ENCODE measurements at regions not wholly inside any gene's neighbourhood (a gene's known extent, or its start where the extent isn't known, plus 50 kb on each side); places are given as distances from the start of the nearest gene placed in this dataset.

DNA sequence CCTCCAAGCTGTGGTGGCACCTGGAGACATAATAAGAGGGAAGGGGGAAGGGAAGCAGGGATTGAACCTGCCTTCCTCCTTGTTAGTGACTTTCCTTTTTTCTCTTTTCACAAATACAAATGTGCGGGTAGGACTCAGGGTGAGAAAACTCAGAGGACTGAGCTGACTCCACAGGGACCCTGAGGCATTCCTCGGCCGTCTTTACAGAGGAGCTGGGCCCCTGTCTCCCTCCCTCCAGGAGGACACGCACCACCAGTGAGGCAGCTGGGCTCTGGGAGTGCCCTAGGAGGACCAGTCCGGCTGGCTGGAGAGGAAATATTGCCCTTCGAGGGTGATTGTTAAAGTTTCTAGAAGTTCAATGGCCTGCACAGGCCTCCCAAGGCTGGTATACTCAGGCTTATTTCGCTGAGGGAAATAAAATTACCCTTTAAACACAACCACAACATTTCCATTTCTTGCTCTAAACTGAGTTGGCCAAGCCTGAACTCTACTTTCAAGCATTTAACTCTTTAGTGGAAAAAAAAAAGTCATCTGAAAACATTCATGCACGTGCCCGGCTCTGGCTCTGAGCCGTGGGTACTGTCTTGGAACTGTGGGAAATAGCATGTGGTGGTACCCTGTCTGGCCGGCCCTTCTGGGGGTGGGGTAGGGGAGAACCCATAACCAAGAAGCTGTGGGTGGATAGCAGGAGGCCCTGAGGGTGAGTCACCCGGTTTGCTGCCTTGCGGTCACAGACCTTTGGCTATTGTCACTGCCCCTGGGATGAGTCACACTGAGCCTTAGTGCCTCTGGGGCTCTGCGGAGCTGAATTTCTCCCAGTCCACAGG, 116.0 kb downstream of the COPS8 start:
- DNase-seq (ENCODE audit: low spot score) = no peak
- Mint-ChIP-seq H3K4me1 (ENCODE audit: unreplicated experiment) (peaks cover 10% of the 10 kb centered on the region), H3K36me3 (ENCODE audit: low read depth, unreplicated experiment) (no peaks in the 10 kb centered on the region), H3K4me3 (ENCODE audit: unreplicated experiment) (no peak overlapping the region), H3K27ac (ENCODE audit: unreplicated experiment) (no peak overlapping the region), H3K9me3 (ENCODE audit: unreplicated experiment) (no peaks in the 10 kb centered on the region), H3K27me3 (ENCODE audit: unreplicated experiment) (no peaks in the 10 kb centered on the region)
- TF ChIP-seq, protein P1, sequence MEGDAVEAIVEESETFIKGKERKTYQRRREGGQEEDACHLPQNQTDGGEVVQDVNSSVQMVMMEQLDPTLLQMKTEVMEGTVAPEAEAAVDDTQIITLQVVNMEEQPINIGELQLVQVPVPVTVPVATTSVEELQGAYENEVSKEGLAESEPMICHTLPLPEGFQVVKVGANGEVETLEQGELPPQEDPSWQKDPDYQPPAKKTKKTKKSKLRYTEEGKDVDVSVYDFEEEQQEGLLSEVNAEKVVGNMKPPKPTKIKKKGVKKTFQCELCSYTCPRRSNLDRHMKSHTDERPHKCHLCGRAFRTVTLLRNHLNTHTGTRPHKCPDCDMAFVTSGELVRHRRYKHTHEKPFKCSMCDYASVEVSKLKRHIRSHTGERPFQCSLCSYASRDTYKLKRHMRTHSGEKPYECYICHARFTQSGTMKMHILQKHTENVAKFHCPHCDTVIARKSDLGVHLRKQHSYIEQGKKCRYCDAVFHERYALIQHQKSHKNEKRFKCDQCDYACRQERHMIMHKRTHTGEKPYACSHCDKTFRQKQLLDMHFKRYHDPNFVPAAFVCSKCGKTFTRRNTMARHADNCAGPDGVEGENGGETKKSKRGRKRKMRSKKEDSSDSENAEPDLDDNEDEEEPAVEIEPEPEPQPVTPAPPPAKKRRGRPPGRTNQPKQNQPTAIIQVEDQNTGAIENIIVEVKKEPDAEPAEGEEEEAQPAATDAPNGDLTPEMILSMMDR (IDR thresholded peaks at IDR 0.05; ENCODE audit: unreplicated experiment) = no peak

DNA sequence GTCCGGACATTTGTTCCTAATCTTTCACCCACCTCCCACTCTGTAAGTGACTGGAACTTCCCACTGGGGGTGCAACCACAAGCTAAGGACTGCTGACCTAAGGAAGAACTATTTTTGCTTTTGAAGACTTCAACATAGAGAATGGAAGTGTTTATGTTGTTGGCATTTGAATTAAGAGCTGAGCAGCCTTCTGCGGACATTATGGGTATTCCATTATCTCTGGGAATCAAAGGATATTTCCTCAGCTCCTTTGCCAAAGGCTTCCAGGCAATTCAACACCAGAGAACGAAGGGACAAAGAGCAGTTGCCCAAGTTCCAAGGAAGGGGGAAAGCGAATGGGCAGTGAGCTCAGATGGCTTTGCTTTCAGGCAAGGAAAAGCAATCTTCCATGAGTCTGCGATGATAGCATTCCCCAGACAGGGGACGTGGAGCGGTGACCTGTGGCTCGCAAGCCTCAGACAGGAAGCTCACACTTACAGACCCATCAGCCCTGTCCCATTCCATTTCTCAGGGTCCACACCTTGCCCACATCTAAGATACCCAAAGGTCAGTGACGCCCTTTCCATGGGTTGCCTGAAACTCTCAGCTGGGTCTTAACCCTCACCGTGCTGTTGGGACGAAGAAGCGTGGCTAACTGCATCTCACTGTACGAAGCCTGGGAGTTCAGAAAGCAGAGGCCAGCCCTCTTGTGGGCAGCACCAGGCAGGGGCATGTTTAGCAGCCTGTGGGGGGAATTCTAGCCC, 116.8 kb downstream of the COPS8 start:
- H3K9me3 Mint-ChIP-seq (ENCODE audit: unreplicated experiment) = no peaks in the 10 kb centered on the region
- DNase-seq (ENCODE audit: low spot score) = no peak
- TF ChIP-seq, protein P1 (IDR thresholded peaks at IDR 0.05; ENCODE audit: unreplicated experiment) = no peak
- no peaks in the 10 kb centered on the region for H3K27me3 Mint-ChIP-seq (ENCODE audit: unreplicated experiment)
- peaks cover 10% of the 10 kb centered on the region for H3K4me1 Mint-ChIP-seq (ENCODE audit: unreplicated experiment)
- no peaks in the 10 kb centered on the region for H3K36me3 Mint-ChIP-seq (ENCODE audit: low read depth, unreplicated experiment)
- no peak overlapping the region for H3K4me3 Mint-ChIP-seq (ENCODE audit: unreplicated experiment)
- no peak overlapping the region for H3K27ac Mint-ChIP-seq (ENCODE audit: unreplicated experiment)

DNA sequence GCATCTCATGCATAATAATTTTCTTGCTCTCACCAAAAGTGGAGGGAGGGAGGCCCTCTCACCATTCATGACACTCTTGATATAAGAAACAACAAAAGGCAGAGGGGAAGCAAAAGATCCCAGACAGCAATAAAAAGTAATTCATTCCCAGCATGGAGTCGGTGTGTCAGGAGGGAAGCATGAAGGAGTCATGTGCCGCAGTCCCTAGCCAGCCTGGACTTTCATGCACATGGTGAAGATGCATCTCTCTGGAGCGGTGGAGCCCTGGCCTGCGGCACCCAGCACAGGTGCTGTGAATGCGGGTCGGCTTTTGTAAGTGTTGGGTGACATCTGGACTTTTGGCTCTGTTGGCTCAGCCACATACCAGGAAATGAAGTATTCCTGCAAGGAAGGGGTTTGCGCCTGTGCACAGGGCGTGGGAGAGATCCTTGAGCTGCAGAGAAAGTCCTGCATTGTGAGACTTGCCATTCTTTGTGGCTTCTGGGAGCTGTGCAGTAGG, 119.4 kb downstream of the COPS8 start:
- DNase-seq (ENCODE audit: low spot score) = no peak
- H3K27me3 Mint-ChIP-seq (ENCODE audit: unreplicated experiment) = no peaks in the 10 kb centered on the region
- TF ChIP-seq, protein P1 (IDR thresholded peaks at IDR 0.05; ENCODE audit: unreplicated experiment) = no peak
- no peaks in the 10 kb centered on the region for H3K9me3 Mint-ChIP-seq (ENCODE audit: unreplicated experiment)
- H3K27ac Mint-ChIP-seq (ENCODE audit: unreplicated experiment) = no peak overlapping the region
- H3K36me3 Mint-ChIP-seq (ENCODE audit: low read depth, unreplicated experiment) = no peaks in the 10 kb centered on the region
- no peak overlapping the region for H3K4me3 Mint-ChIP-seq (ENCODE audit: unreplicated experiment)
- H3K4me1 Mint-ChIP-seq (ENCODE audit: unreplicated experiment) = peaks cover 10% of the 10 kb centered on the region

GRCh38 chr2:237205561-237205971, 119.9 kb downstream of the COPS8 start:
- DNase-seq (ENCODE audit: low spot score) = no peak
- TF ChIP-seq, protein P1 (IDR thresholded peaks at IDR 0.05; ENCODE audit: unreplicated experiment) = no peak
- Mint-ChIP-seq H3K4me3 (ENCODE audit: unreplicated experiment) (no peak overlapping the region), H3K4me1 (ENCODE audit: unreplicated experiment) (peaks cover 10% of the 10 kb centered on the region), H3K27ac (ENCODE audit: unreplicated experiment) (no peak overlapping the region), H3K9me3 (ENCODE audit: unreplicated experiment) (no peaks in the 10 kb centered on the region), H3K27me3 (ENCODE audit: unreplicated experiment) (no peaks in the 10 kb centered on the region), H3K36me3 (ENCODE audit: low read depth, unreplicated experiment) (no peaks in the 10 kb centered on the region)

DNA sequence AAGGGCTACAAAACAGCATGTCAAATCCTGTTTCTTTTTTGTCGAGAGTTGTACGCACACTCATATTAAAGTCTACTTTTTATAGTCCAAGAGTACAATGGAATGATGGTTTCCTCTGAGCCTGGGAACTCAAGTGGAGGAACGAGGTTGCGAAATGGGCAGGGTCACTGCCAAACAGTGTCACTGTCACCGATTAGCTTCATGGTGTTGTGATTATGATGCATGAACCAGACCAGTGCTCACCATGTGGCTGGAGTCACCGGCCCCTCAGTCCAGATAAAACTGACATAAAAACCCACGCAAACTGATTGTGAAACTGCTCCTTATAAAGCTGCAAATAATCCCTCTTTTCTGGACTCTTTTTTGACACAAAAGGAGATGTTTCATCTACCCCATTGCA, 122.0 kb downstream of the COPS8 start:
- Mint-ChIP-seq H3K4me3 (ENCODE audit: unreplicated experiment) (no peak overlapping the region), H3K27me3 (ENCODE audit: unreplicated experiment) (no peaks in the 10 kb centered on the region), H3K9me3 (ENCODE audit: unreplicated experiment) (no peaks in the 10 kb centered on the region), H3K27ac (ENCODE audit: unreplicated experiment) (no peak overlapping the region), H3K4me1 (ENCODE audit: unreplicated experiment) (peaks cover 10% of the 10 kb centered on the region), H3K36me3 (ENCODE audit: low read depth, unreplicated experiment) (no peaks in the 10 kb centered on the region)
- TF ChIP-seq, protein P1 (IDR thresholded peaks at IDR 0.05; ENCODE audit: unreplicated experiment) = no peak
- DNase-seq (ENCODE audit: low spot score) = no peak

All from endothelial cell (in vitro differentiated cells).